ENCODE measurements at regions not wholly inside any gene's neighbourhood (a gene's known extent, or its start where the extent isn't known, plus 50 kb on each side); places are given as distances from the start of the nearest gene placed in this dataset.
A peak's percentile ranks its signal among the peaks of the same experiment; 100 is the strongest.
"Not testable (repeated sequence)": the region's sequence is repeated elsewhere in the genome, so short reads cannot be mapped to it uniquely, and the experiment has no call there.

DNA sequence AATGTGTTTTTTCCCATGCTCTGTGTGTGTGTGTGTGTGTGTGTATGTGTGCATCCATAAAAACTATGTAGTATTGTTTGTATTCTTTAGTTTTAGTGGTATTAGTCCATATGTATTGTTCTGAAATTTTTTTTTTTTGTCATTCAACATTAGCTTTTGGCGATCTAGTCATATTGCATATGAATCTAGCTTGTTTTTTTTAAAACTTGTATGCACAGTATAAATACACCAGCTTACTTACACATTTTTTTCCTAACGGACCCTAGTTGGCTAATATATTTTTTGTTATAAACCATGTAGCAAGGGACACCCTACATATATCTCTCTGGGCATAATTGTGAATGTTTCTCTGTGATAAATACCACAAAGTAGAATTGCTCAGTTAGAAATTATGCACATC, 359.7 kb downstream of the SRGAP2C start:
- no peak for DNase-seq (ENCODE audit: low spot score in 2 of 2)
- peaks cover 0 to 8% of the 10 kb centered on the region in 2 donors for H3K36me3 Mint-ChIP-seq
- H3K9me3 Mint-ChIP-seq, result peaks cover 0 to 7% of the 10 kb centered on the region in 2 donors
- no peak overlapping the region for H3K27ac Mint-ChIP-seq
- ATAC-seq, result no peak

DNA sequence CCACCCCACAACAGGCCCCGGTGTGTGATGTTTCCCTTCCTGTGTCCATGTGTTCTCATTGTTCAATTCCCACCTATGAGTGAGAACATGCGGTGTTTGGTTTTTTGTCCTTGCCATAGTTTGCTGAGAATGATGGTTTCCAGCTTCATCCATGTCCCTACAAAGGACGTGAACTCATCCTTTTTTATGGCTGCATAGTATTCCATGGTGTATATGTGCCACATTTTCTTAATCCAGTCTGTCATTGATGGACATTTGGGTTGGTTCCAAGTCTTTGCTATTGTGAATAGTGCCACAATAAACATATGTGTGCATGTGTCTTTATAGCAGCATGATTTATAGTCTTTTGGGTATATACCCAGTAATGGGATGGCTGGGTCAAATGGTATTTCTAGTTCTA, 361.1 kb downstream of the SRGAP2C start:
- H3K36me3 Mint-ChIP-seq; H3K9me3 Mint-ChIP-seq; H3K27ac Mint-ChIP-seq; DNase-seq (ENCODE audit: low spot score in 2 of 2); ATAC-seq: not testable (repeated sequence)

DNA sequence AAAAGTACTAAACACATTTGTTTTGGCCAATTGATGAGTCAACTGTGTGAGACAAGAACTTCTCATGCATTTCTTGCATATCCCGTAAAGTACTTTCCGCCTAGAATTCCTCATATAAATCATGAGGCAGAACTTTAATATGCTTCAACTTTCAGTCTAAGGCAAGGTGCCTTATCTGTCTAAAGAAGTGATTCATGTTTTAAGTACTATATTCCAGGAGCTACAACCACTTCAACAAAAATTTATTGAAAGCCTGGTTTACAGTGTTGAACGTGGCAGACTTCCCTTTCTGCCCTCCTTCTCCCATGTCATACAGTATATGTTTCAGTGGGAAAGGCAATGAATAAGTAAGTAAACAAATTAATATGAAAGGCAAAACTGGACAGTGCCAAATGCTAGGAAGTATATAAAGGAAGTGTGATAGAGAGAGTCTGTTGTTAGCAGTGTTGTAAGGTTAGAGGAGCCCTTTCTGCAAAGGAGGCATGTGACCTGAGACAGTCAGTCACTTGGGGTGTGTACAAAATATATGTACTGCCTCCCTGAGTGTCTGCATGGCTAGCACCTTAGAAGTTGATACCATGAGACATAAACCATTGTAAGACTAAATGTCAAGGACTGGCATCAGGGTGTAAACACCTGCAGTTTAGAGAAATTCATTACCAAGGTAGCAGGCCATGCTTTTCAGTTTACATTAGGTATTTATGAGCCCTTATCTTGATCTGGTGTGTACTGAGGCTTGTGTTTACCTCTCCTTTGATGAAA, 362.2 kb downstream of the SRGAP2C start:
- H3K36me3 Mint-ChIP-seq, result peaks cover 0 to 8% of the 10 kb centered on the region in 2 donors
- ATAC-seq (no peak), DNase-seq (ENCODE audit: low spot score in 2 of 2) (no peak)
- H3K27ac Mint-ChIP-seq, result no peak overlapping the region
- H3K9me3 Mint-ChIP-seq, result peaks cover 0 to 7% of the 10 kb centered on the region in 2 donors

DNA sequence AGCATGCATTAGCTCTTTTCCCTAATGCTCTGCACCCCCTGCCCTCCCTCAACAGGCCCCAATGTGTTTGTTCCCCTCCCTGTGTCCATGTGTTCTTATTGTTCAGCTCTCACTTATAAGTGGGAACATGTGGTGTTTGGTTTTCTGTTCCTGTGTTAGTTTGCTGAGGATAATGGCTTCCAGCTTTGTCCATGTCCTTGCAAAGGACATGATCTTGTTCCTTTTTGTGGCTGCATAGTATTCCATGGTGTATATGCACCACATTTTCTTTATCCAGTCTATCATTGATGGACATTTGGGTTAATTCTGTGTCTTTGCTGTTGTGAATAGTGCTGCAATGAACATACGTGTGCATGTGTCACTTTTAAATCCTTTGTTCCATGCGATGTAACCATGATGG, 363.0 kb downstream of the SRGAP2C start:
- H3K36me3 Mint-ChIP-seq; DNase-seq (ENCODE audit: low spot score in 2 of 2): not testable (repeated sequence)

DNA sequence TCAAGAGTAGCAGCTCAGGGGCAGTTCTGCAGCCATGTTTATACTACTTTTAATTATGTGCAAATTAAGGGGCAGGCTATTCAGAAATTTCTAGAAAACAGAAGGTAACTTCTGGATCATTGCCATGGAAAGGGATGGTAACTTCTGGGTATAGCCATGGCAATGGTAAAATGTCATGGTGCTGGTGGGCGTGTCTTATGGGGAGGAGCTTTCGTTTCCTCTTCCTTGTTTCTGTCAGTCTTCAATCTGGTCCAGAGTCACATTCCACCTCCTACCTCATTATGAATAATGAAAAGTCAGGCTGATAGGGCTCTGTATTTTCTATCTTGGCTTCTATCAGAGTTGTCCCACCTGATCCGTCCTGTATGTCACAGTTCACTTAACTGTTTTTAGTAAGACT, 366.0 kb downstream of the SRGAP2C start:
- H3K9me3 Mint-ChIP-seq; H3K27ac Mint-ChIP-seq; H3K36me3 Mint-ChIP-seq; DNase-seq (ENCODE audit: low spot score in 2 of 2); ATAC-seq: not testable (repeated sequence)

More for the DNA sequence above, 363.0 kb downstream of the SRGAP2C start:
- H3K27ac Mint-ChIP-seq, H3K9me3 Mint-ChIP-seq, ATAC-seq: not testable (repeated sequence)

DNA sequence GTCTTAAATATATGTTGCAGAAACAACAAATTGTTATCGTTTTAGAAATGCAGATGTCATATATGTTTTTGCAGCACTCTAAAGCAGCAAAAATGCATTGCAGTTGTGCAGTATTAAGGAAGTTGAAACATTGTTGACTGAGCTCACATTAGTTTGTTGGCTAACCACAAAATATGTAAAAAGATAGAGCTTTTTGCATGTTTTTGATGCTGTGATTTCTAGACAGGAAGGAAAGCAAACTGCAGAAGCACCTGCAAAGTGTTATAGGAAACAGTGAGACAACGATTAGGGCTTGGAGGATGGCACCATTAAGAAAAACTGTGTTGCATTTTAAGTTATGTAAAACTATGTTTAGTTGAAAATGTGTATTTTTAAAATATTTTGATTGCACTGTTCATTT, 366.7 kb downstream of the SRGAP2C start:
- not testable (repeated sequence) for H3K9me3 Mint-ChIP-seq; H3K27ac Mint-ChIP-seq; H3K36me3 Mint-ChIP-seq; DNase-seq (ENCODE audit: low spot score in 2 of 2); ATAC-seq

DNA sequence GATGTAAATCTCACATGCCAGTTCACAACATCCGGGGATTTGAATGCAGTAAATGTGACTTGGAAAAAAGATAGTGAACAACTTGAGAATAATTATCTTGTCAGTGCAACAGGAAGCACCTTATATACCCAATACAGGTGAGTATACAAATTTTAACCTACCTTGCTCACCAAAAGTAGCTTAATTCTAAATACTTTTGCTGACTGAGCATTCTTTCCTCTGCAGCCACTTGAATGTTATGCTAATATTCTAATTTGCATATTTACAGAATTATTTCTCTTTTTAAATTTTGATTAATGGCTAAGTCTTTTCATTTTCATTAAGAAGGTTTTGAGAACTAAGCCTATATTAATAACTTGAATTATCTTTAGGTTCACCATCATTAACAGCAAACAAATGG, 371.8 kb downstream of the SRGAP2C start:
- not testable (repeated sequence) for ATAC-seq; DNase-seq (ENCODE audit: low spot score in 2 of 2); H3K9me3 Mint-ChIP-seq; H3K36me3 Mint-ChIP-seq; H3K27ac Mint-ChIP-seq

DNA sequence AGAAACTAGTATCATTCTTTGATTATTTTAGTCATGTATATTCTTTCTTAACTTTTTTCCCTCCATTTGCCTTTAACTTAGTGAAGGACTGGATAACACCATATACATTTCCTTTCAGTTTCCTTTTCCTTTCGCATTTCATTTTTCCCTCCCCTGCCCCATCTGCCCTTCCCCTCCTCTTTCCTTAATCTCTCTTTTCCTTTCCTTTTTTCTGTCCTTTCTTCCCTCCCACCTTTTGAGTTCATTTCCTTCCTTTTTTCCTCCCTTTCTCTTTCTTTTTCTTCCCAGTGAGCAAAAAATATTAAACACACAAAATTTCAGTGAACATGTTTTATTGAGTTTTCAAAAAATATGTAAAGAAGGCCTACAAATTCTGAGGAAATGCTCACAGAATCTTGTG, 373.3 kb downstream of the SRGAP2C start:
- H3K36me3 Mint-ChIP-seq; ATAC-seq; DNase-seq (ENCODE audit: low spot score in 2 of 2); H3K9me3 Mint-ChIP-seq: not testable (repeated sequence)
- peak overlapping the region in 1 of 2 donors; percentile 41 for H3K27ac Mint-ChIP-seq

DNA sequence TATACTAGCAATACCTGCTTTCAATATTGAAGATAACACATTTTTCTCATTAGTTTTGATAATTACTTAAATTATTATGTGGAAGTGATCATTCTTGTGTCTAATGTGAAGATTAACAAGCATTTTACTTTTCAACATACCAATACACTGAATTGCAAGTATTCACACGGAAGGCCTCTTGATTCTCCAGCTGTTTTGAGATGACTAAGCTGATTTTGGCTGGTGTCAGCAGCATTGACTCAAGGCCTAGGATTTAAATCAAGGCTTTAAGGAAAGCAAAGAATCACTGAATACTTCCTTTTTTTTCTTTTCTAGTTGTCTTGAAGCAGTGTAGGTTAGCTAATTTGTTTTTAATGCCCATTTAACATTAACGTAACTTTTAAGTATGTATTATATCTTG, 373.7 kb downstream of the SRGAP2C start:
- no peaks in the 10 kb centered on the region for H3K36me3 Mint-ChIP-seq
- ATAC-seq, result no peak

DNA sequence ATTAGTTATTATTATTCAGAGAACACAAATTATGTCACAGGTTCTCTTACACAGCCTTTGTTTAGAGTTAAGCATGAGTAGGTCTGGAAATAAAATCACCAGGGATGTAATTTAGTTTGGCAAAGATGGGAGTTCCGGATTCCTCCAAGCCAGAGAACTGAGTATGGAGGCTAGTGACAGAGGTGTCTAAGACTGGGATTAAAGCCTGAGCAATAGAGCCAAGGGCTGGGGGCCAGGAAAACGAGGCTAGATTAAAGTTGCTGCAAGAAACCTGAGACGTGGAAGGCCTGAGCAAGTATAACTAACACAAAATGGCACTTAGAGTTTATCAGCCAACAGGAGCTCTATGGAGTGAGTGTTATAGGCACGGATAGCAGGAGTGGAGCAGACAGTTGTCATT, 381.6 kb downstream of the SRGAP2C start:
- H3K36me3 Mint-ChIP-seq, result no peaks in the 10 kb centered on the region
- H3K9me3 Mint-ChIP-seq, result no peaks in the 10 kb centered on the region
- ATAC-seq (no peak), DNase-seq (ENCODE audit: low spot score in 2 of 2) (no peak)
- no peak overlapping the region for H3K27ac Mint-ChIP-seq

More for the DNA sequence above, 373.7 kb downstream of the SRGAP2C start:
- H3K9me3 Mint-ChIP-seq, result no peaks in the 10 kb centered on the region
- H3K27ac Mint-ChIP-seq, result peak overlapping the region in 1 of 2 donors; percentile 41
- no peak for DNase-seq (ENCODE audit: low spot score in 2 of 2)

DNA sequence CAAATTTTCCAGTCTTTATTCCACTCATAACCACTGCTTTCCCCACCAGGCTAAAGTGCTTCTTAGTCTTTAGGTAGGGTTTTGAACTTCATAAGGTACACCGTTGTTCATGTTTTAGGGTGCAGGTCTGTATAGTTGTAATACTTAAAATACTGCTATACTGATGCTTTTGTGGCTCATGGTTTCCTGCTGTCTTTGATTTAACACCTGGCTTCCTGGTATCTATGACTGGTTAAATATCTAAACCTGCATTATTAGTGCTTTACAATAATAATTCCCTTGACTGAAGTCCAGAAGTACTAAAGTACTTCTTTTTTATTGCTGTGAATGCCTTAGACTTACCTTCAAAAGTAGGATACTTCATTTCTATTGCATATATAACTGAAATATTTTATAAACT, 384.7 kb downstream of the SRGAP2C start:
- H3K9me3 Mint-ChIP-seq, result no peaks in the 10 kb centered on the region
- H3K36me3 Mint-ChIP-seq, result no peaks in the 10 kb centered on the region
- DNase-seq (ENCODE audit: low spot score in 2 of 2), result no peak
- ATAC-seq, result no peak
- H3K27ac Mint-ChIP-seq, result no peak overlapping the region

DNA sequence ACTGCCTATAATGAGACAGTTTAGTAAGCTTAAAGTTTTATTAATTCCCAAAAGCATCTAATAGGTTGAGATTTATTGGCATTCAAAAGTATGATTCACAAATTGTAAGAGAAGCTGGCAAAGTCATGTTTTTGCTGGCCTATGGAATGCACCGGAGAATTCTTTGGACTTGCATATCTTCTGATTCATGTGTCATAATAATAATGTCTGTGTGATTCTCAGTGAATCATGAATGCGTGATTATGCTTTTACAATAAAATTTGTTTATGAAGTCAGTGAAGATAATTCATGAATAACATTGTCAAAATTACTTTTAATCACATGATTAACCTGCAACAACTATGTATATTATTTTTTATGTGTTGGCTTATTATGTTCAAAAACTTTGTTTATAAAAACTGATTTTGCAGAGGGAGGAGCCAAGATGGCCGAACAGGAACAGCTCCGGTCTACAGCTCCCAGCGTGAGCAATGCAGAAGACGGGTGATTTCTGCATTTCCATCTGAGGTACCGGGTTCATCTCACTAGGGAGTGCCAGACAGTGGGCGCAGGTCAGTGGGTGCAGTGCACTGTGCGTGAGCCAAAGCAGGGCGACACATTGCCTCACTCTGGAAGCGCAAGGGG, 389.2 kb downstream of the SRGAP2C start:
- H3K9me3 Mint-ChIP-seq, result peaks cover 12 to 15% of the 10 kb centered on the region in 2 donors
- ATAC-seq; DNase-seq (ENCODE audit: low spot score in 2 of 2); H3K27ac Mint-ChIP-seq: not testable (repeated sequence)
- peaks cover 17 to 25% of the 10 kb centered on the region in 2 donors for H3K36me3 Mint-ChIP-seq

DNA sequence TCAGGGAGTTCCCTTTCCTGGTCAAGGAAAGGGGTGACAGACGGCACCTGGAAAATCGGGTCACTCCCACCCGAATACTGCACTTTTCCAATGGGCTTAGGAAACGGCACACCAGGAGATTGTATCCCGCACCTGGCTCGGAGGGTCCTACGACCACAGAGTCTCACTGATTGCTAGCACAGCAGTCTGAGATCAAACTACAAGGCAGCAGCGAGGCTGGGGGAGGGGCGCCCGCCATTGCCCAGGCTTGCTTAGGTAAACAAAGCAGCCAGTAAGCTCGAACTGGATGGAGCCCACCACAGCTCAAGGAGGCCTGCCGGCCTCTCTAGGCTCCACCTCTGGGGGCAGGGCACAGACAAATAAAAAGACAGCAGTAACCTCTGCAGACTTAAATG, 389.7 kb downstream of the SRGAP2C start:
- Mint-ChIP-seq H3K36me3 (peaks cover 17 to 25% of the 10 kb centered on the region in 2 donors), H3K9me3 (peaks cover 12 to 16% of the 10 kb centered on the region in 2 donors)
- not testable (repeated sequence) for DNase-seq (ENCODE audit: low spot score in 2 of 2); H3K27ac Mint-ChIP-seq; ATAC-seq

DNA sequence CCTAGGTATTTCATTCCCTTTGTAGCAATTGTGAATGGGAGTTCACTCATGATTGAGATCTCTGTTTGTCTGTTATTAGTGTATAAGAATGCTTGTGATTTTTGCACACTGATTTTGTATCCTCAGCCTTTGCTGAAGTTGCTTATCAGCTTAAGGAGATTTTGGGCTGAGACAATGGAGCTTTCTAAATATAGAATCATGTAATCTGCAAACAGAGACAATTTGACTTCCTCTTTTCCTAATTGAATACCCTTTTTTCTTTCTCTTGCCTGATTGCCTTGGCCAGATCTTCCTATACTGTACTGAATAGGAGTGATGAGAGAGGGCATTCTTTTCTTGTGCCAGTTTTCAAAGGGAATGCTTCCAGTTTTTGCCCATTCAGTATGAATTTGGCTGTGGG, 398.1 kb downstream of the SRGAP2C start:
- DNase-seq (ENCODE audit: low spot score in 2 of 2); ATAC-seq; H3K27ac Mint-ChIP-seq: not testable (repeated sequence)
- peaks cover 12 to 56% of the 10 kb centered on the region in 2 donors for H3K36me3 Mint-ChIP-seq
- peaks cover 22 to 23% of the 10 kb centered on the region in 2 donors for H3K9me3 Mint-ChIP-seq

DNA sequence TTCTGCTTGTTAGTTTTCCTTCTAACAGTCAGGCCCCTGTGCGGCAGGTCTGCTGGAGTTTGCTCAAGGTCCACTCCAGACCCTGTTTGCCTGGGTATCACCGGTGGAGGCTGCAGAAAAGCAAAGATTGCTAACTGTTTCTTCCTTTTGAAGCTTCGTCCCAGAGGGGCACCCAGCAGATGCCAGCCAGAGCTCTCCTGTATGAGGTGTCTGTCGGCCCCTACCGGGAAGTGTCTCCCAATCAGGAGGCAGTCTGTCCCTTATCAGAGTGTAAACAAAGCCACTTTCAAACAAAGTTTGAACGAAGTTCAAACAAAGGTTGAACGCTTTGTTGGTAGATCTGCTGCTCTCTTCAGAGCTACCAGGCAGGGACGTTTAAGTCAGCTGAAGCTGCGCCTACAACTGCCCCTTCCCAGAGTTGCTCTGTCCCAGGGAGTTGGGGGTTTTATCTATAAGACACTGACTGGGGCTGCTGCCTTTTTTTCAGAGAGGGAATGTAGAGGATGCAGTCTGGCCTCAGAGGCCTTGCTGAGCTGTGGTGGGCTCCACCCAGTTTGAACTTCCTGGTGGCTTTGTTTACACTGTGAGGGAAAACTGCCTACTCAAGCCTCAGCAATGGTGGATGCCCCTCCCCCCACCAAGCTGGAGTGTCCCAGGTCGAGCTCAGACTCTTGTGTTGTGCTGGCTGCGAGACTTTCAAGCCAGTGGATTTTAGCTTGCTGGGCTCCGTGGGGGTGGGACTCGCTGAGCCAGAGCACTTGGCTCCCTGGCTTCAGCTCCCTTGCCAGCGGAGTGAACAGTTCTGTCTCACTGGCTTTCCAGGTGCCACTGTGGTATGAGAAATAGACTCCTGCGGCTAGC, 401.8 kb downstream of the SRGAP2C start:
- H3K27ac Mint-ChIP-seq, result no peak overlapping the region
- peaks cover 18 to 22% of the 10 kb centered on the region in 2 donors for H3K9me3 Mint-ChIP-seq
- DNase-seq (ENCODE audit: low spot score in 2 of 2) (no peak), ATAC-seq (no peak)
- peaks cover 12 to 51% of the 10 kb centered on the region in 2 donors for H3K36me3 Mint-ChIP-seq

DNA sequence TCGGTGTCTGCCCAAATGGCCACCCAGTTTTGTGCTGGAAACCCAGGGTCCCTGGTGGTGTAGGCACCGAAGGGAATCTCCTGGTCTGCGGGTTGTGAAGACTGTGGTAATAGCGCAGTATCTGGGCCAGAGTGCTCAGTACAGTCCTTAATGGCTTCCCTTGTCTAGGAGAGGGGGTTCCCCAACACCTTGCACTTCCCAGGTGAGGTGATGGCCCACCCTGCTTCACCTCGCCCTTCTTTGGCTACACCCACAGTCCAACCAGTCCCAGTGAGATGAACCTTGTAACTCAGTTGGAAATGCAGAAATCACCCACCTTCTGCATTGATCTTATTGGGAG, 402.4 kb downstream of the SRGAP2C start:
- Mint-ChIP-seq H3K27ac (no peak overlapping the region), H3K36me3 (peaks cover 12 to 48% of the 10 kb centered on the region in 2 donors), H3K9me3 (peaks cover 18 to 19% of the 10 kb centered on the region in 2 donors)
- DNase-seq (ENCODE audit: low spot score in 2 of 2), result no peak
- ATAC-seq, result no peak

DNA sequence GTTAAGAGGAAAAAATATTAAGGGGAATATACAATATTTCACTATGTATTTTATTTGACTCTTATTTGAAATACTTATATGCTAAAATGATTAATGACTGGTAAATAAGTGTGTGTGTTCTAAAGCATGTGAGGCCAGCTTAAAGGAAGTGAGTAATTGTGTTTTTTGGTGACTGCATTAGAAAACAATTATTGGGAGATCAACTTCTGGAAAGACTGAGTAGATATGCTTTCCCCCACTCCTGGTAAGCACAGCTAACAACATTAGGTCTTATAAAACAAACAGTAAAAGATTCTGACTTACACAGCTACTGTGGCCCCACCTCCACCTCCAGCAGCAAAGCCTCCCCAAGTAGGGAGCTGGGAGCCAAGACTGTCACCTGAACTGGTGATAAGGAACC, 403.0 kb downstream of the SRGAP2C start:
- Mint-ChIP-seq H3K9me3 (peaks cover 13 to 18% of the 10 kb centered on the region in 2 donors), H3K36me3 (peaks cover 12 to 42% of the 10 kb centered on the region in 2 donors), H3K27ac (no peak overlapping the region)
- ATAC-seq, result no peak
- DNase-seq (ENCODE audit: low spot score in 2 of 2), result no peak
